Thyroid gland (tissue), 4 donors: ENCODE measurements at regions not wholly inside any gene's neighbourhood (a gene's known extent, or its start where the extent isn't known, plus 50 kb on each side); places are given as distances from the start of the nearest gene placed in this dataset.

Experiments
- CTCF ChIP-seq, 6 experiments: fragments of 200-600 bp in 3 of 6; fragments of 450-650 bp in 3 of 6; sonication (generic) in 3 of 6; IDR thresholded peaks; one replicate each; pipeline ENCODE4 v1.5.1; 2016 to 2019; ENCODE audit warnings: antibody characterized with exemption in 6 of 6, mild to moderate bottlenecking in 2 of 6, inconsistent platforms in 1 of 6, moderate library complexity in 1 of 6
- POLR2A ChIP-seq, 2 donors: fragments of 450-650 bp; IDR thresholded peaks; one replicate each; pipeline ENCODE4 v1.6.1; 2017; ENCODE audit warnings: antibody characterized with exemption in 2 of 2, mild to moderate bottlenecking in 2 of 2, moderate library complexity in 1 of 2

- TF ChIP-seq POLR2A (IDR thresholded peaks at IDR 0.05) (no peak), CTCF (IDR thresholded peaks at IDR 0.05) (no peak)
These were observed 105.4 kb upstream of the MPP7 start for GRCh38 chr10:28408237-28408777.
